Stimulated activated CD4-positive, alpha-beta T cell treated with anti-CD3 and anti-CD28 coated beads, Interleukin-15, amount 100 ng/mL, for 48 hours (primary cell): ENCODE measurements at regions not wholly inside any gene's neighbourhood (a gene's known extent, or its start where the extent isn't known, plus 50 kb on each side); places are given as distances from the start of the nearest gene placed in this dataset.

ENCODE experiments used
- DNase-seq, 2 donors: peaks; one replicate each; pipeline ENCODE4 v3.0.0-alpha.2; 2020; ENCODE audit warnings: low read depth in 2 of 2

DNA sequence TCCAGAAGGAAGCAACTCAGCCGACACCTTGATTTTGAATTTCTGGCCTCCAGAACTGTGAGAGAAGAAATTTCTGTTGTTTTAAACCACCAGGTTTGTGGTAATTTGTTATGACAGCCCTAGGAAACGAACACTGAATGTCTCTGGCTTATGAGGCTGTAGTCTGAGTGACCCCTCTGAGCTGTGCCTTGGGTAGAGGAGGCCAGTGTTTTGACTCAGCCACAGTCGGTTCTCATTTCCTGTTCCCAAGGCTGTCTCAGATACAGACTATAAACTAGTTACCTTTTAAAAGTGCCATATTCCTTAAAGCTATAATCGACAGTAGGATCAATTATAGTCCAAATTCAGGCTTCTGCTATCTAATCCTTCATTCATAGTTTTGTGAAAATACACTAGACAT is 391.2 kb upstream of the MAP3K7 start:
- DNase-seq: no peak

DNA sequence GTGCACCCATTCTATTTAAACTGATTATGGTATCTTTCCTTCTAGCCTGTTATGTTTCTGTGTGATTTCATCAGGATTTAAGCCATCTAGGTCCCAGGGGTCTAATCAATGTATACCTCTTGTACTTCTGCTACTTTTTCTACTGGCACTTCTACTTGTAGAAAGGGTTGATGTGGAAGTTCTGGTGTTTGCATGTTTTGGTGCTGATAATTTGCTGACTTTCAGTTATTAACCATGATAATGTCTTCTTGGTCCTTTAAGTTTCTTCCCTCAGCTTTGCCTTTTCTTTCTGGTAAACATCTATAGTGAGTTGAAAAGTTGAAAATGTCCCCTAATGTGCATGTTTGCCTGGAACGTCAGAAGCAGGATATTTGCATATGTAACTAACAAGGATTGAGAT is 390.6 kb upstream of the MAP3K7 start:
- DNase-seq: no peak

DNA sequence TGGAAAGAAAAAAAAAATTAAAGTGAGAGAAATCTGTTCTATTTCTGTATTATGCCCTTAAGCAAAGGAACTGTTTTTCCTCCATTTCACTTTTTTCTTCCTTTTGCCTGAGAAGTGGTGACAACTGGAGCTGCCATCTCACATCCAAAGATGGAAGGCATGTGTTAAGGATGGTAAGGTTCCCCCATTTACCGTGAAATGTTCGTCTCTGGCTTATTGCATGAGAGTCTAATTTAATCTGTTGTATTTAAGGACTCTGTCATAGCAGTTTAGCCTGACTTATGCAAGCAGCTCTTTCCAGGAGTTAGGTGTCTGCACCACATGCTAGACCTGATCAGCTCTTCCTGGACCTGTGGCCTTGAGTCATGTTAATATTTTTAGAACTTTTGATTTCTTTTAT is 389.5 kb upstream of the MAP3K7 start:
- DNase-seq: no peak

DNA sequence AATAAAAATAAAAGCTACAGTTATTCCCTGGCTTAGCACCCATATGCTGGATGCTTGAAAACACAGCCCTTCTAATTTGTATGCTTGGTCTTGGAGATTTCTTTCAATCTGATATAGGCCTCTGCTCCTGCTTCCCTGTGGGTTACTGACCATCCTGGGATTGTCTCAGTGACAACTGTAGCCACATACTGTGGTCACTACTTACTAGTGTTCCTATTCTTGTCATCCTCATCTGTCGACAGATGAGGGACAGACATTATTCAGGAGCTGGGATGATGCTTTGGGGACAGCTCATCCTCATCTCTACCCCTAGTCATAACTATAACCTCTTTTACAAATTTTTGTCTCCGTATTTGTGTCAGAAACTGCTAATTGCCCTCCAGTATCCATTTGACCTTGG is 388.9 kb upstream of the MAP3K7 start:
- no peak for DNase-seq

DNA sequence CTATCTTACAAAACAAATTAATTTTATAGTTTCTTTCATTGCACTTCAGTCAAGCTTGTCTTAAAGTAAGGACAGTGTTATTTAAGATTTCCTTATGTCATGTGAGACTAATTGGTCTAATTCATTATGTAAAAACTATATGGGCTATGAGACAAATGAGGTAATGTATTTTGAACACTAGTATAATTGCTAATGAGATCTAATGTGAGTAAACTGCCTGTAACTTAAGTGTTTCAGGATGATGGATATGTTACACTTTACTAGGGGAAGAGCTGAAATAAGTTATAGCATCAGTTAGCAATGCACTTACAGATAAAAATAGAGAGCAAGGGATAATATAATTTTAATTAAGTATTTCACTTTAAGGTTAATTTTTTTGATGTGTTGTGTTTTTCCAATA is 386.3 kb upstream of the MAP3K7 start:
- DNase-seq: no peak

- DNase-seq: no peak
Observed at GRCh38 chr6:90970672-90971071, 383.8 kb upstream of the MAP3K7 start.

- DNase-seq: no peak
Observed at GRCh38 chr6:90967471-90967870, 380.6 kb upstream of the MAP3K7 start.

GRCh38 chr6:90960324-90960723 is 373.5 kb upstream of the MAP3K7 start:
- no peak for DNase-seq

GRCh38 chr6:90955246-90955645 is 368.4 kb upstream of the MAP3K7 start:
- no peak for DNase-seq

- no peak for DNase-seq
Observed at GRCh38 chr6:90953405-90954161, 366.7 kb upstream of the MAP3K7 start.

GRCh38 chr6:90952176-90952575 is 365.3 kb upstream of the MAP3K7 start:
- no peak for DNase-seq

GRCh38 chr6:90948540-90948939 is 361.7 kb upstream of the MAP3K7 start:
- DNase-seq: no peak

GRCh38 chr6:90947184-90948064 is 360.6 kb upstream of the MAP3K7 start:
- DNase-seq: no peak

- no peak for DNase-seq
Observed at GRCh38 chr6:90941885-90942284, 355.0 kb upstream of the MAP3K7 start.

GRCh38 chr6:90940812-90941481 is 354.1 kb upstream of the MAP3K7 start:
- no peak for DNase-seq

- DNase-seq: no peak
Observed at GRCh38 chr6:90939906-90940305, 353.0 kb upstream of the MAP3K7 start.

DNA sequence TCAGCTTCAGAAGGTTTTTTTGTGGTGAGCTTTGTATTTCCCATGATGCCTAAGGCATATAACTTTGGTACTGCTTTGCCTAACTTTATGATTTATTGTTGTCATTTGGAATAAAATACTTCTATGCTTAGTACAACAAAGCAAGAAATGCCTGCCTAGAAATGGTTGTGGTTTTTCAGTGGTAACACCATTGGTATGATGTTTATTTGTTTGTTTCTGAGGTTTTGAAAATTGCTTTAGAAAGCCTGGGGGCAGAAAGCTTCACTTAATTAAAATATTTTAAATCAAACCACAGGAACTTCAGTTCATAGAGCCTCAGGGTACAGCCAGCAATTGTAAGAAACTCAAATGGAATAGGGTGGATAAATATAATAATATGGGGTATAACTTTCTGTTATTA is 351.2 kb upstream of the MAP3K7 start:
- DNase-seq: no peak

DNA sequence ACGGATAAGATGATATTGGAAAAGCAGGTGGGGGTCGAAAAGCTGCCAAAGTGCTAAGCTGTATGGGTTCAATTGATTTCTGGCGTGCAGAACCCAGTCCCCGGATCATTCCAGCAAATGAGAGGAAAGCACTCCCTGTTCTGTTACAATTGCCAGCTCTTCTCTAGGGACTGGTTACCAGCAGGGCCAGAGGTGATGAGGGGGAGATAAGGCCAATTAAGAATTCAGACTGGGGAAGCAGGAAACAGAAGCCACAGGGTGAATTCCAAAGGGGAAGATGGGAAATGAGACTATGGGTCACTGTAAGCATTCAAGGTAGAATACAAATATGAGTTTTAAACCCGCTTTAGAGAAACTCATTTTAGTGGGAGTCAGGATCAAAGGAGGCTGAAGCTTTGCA is 349.4 kb upstream of the MAP3K7 start:
- DNase-seq: no peak

GRCh38 chr6:90934966-90935365 is 348.1 kb upstream of the MAP3K7 start:
- DNase-seq: no peak

GRCh38 chr6:90934081-90934480 is 347.2 kb upstream of the MAP3K7 start:
- DNase-seq: no peak

GRCh38 chr6:90932351-90932750 is 345.5 kb upstream of the MAP3K7 start:
- DNase-seq: no peak

GRCh38 chr6:90928051-90928450 is 341.2 kb upstream of the MAP3K7 start:
- no peak for DNase-seq

- DNase-seq: no peak
Observed at GRCh38 chr6:90925726-90926125, 338.9 kb upstream of the MAP3K7 start.
